ENCODE measurements at regions not wholly inside any gene's neighbourhood (a gene's known extent, or its start where the extent isn't known, plus 50 kb on each side); places are given as distances from the start of the nearest gene placed in this dataset.

DNA sequence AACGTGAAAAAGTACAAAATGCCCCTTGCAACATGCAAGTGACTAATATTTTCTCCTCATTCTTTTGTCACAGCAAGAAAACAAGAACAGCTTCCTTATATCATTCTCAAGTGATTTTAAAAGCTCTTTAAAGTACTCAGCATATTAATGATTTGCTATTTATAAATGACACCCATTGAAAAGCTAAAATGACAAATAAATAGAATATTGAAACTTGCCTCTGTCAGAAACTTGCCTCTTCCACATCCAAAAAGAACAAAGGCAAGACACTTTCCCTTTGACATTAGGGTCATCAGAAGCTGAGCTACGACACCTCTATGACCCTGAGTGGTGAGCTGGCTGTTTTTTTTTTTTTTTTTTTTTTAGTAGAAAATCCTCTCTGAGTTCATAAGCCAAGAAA, 339.6 kb upstream of the ITGA1 start:
- no peak for DNase-seq (ENCODE audit: low spot score)
- H3K27me3 ChIP-seq (replicated peaks; ENCODE audit: insufficient read depth): no peaks in the 10 kb centered on the region

GRCh38 chr5:52449516-52449915, 338.2 kb upstream of the ITGA1 start:
- H3K9me3 ChIP-seq: no peaks in the 10 kb centered on the region
- 16% methylated on average over 3 of the region's 3 CpGs for WGBS
- DNase-seq (ENCODE audit: low spot score): no peak

More for the DNA sequence above, 339.6 kb upstream of the ITGA1 start:
- H3K36me3 ChIP-seq: no peaks in the 10 kb centered on the region
- WGBS: 44% methylated on average over 2 of the region's 2 CpGs
- no peaks in the 10 kb centered on the region for H3K9me3 ChIP-seq
- H3K4me3 ChIP-seq: no peak overlapping the region
- intact Hi-C loops (cut with DNase I): no loop called here
- no peak overlapping the region for H3K27ac ChIP-seq
- TF ChIP-seq POLR2A (IDR thresholded peaks at IDR 0.05) (no peak), POLR2AphosphoS5 (IDR thresholded peaks at IDR 0.05) (no peak), CTCF (IDR thresholded peaks at IDR 0.05) (no peak)
- no peaks in the 10 kb centered on the region for H3K4me1 ChIP-seq (replicated peaks)

DNA sequence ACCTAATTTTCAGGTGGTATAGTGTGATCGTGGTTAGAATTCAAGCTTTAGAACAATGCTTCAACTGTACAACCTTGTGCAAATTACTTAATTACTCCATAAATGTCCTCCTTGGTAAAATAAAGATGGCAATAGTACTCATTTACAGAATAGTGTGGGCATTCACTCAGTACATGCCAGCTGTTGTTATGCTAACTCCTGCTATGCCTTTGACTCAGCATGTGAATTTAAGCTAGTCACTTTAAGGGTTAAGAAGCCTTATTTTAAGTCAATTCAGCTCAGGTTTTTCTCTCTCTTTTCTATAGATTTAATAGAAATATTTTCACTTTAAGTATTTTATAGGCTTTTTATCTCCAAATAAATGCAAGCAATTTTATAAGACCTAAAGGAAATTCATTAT, 335.6 kb upstream of the ITGA1 start:
- 57% methylated on average over 1 of the region's 1 CpG for WGBS
- no peaks in the 10 kb centered on the region for H3K27me3 ChIP-seq (replicated peaks; ENCODE audit: insufficient read depth)
- TF ChIP-seq POLR2A (IDR thresholded peaks at IDR 0.05) (no peak), CTCF (IDR thresholded peaks at IDR 0.05) (no peak), POLR2AphosphoS5 (IDR thresholded peaks at IDR 0.05) (no peak)

More at GRCh38 chr5:52449516-52449915, 338.2 kb upstream of the ITGA1 start:
- Histone ChIP-seq H3K4me1 (replicated peaks) (no peaks in the 10 kb centered on the region), H3K4me3 (no peak overlapping the region), H3K27me3 (replicated peaks; ENCODE audit: insufficient read depth) (no peaks in the 10 kb centered on the region), H3K36me3 (no peaks in the 10 kb centered on the region), H3K27ac (no peak overlapping the region)
- intact Hi-C loops (cut with DNase I): no loop called here
- TF ChIP-seq POLR2A (IDR thresholded peaks at IDR 0.05): no peak
- no peak for TF ChIP-seq CTCF (IDR thresholded peaks at IDR 0.05)
- TF ChIP-seq POLR2AphosphoS5 (IDR thresholded peaks at IDR 0.05): no peak

DNA sequence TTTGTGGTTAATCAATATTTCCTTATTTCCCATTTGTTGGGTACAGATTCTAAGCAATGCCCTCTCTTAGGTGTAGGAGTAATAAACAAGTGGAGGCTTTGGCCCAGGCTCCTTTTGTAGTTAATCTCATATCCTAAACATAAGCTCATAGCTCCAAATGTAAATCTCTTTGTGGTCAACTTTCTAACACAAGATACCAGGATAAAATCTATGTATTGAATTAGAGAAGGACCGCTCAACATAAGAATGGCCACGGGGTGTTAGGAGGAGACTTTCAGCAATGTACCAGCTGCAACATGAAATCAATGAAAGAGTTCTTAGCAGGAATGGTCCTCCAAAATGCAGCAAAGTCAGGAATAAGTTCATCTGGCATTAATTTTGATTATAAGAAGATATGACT, 334.5 kb upstream of the ITGA1 start:
- Histone ChIP-seq H3K27ac (no peak overlapping the region), H3K4me1 (replicated peaks) (no peaks in the 10 kb centered on the region), H3K4me3 (no peak overlapping the region), H3K9me3 (no peaks in the 10 kb centered on the region), H3K27me3 (replicated peaks; ENCODE audit: insufficient read depth) (no peaks in the 10 kb centered on the region), H3K36me3 (no peaks in the 10 kb centered on the region)
- TF ChIP-seq POLR2AphosphoS5 (IDR thresholded peaks at IDR 0.05) (no peak), POLR2A (IDR thresholded peaks at IDR 0.05) (no peak), CTCF (IDR thresholded peaks at IDR 0.05) (no peak)
- intact Hi-C loops (cut with DNase I): no loop called here
- 86% methylated on average over 2 of the region's 2 CpGs for WGBS
- DNase-seq (ENCODE audit: low spot score): no peak

More for the DNA sequence above, 335.6 kb upstream of the ITGA1 start:
- Histone ChIP-seq H3K27ac (no peak overlapping the region), H3K4me3 (no peak overlapping the region), H3K9me3 (no peaks in the 10 kb centered on the region), H3K4me1 (replicated peaks) (no peaks in the 10 kb centered on the region), H3K36me3 (no peaks in the 10 kb centered on the region)
- intact Hi-C loops (cut with DNase I): no loop called here
- no peak for DNase-seq (ENCODE audit: low spot score)

DNA sequence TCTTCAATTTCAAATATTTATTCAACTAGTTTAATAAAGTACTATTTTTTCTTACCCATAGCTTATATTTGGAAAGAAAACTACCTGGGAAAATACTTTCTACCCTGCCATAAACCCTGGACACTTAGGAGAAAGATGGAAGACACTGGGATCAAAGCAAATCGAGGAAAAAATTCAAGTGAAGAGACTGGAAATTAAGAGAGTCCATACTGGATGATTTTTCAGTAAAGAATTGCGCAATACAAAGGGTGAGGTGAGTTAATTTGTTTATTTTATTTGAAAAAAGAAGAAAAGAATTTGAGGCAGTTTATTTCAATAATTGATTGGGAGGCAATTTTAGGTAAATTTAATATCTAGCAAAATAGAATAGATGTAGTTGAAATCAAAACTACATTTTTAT, 331.8 kb upstream of the ITGA1 start:
- Histone ChIP-seq H3K4me1 (replicated peaks) (no peaks in the 10 kb centered on the region), H3K36me3 (no peaks in the 10 kb centered on the region), H3K9me3 (no peaks in the 10 kb centered on the region), H3K27ac (no peak overlapping the region), H3K4me3 (no peak overlapping the region), H3K27me3 (replicated peaks; ENCODE audit: insufficient read depth) (no peaks in the 10 kb centered on the region)
- DNase-seq (ENCODE audit: low spot score): no peak
- WGBS: 88% methylated on average over 2 of the region's 2 CpGs
- TF ChIP-seq POLR2A (IDR thresholded peaks at IDR 0.05) (no peak), CTCF (IDR thresholded peaks at IDR 0.05) (no peak)
- intact Hi-C loops (cut with DNase I): no loop called here

Measured in prostate gland (tissue), 2 donors.